CD4-positive, alpha-beta T cell (primary cell): ENCODE measurements at regions not wholly inside any gene's neighbourhood (a gene's known extent, or its start where the extent isn't known, plus 50 kb on each side); places are given as distances from the start of the nearest gene placed in this dataset.

Experiments used
- ATAC-seq: fragments of 200-7000 bp; cut with Tn5 transposase; one replicate; pipeline ENCODE4 v1.10.0; 2022; ENCODE audit warnings: mild to moderate bottlenecking; ENCODE audit not compliant: poor library complexity
- CTCF ChIA-PET: fragments of 350-600 bp; sonication (Branson Sonifier 250); formaldehyde crosslinking; loops from one replicate; lab custom pipeline; 2021; ENCODE audit warnings: antibody characterized with exemption, inconsistent platforms; lab: Charles Lee
- POLR2A ChIA-PET: fragments of 350-600 bp; sonication (Branson Sonifier 250); formaldehyde crosslinking; loops from one replicate; lab custom pipeline; 2021; ENCODE audit warnings: antibody characterized with exemption, inconsistent platforms; lab: Charles Lee
- DNase-seq, 14 experiments: peaks; one replicate each; pipeline ENCODE4 v3.0.0-alpha.2; 2013 to 2020; ENCODE audit warnings: mixed read lengths in 2 of 14
- H3K27ac ChIP-seq, 2 donors: one replicate each; pipeline versions ENCODE4 v1.5.1 to v1.7.0; 2013; ENCODE audit warnings: low read length in 2 of 2, low read depth in 1 of 2, mild to moderate bottlenecking in 1 of 2
- H3K27me3 ChIP-seq, 2 experiments: 1 replicate in 1 of 2; 2 replicates in 1 of 2; pipeline versions ENCODE4 v1.6.1 to v1.7.0; 2013; ENCODE audit warnings: low read length in 2 of 2, control low read depth in 1 of 2, mild to moderate bottlenecking in 1 of 2, moderate library complexity in 1 of 2; ENCODE audit not compliant: insufficient read depth in 2 of 2, control insufficient read depth in 1 of 2
- H3K36me3 ChIP-seq: one replicate; pipeline ENCODE4 v1.6.1; 2013; ENCODE audit warnings: low read length, control low read depth; ENCODE audit not compliant: insufficient read depth
- H3K4me1 ChIP-seq: one replicate; pipeline ENCODE4 v1.6.1; 2013; ENCODE audit warnings: low read length, control low read depth; ENCODE audit not compliant: insufficient read depth
- H3K4me3 ChIP-seq: one replicate; pipeline ENCODE4 v1.5.1; 2013; ENCODE audit warnings: mild to moderate bottlenecking, low read length, moderate library complexity
- H3K9me3 ChIP-seq, 2 experiments: 1 replicate in 1 of 2; 2 replicates in 1 of 2; pipeline versions ENCODE4 v1.6.1 to v1.7.0; 2013; ENCODE audit warnings: low read length in 2 of 2, mild to moderate bottlenecking in 2 of 2, control low read depth in 1 of 2, moderate library complexity in 1 of 2; ENCODE audit not compliant: control insufficient read depth in 1 of 2, insufficient read depth in 1 of 2
- H3K27ac Mint-ChIP-seq: one replicate; pipeline ENCODE4 v1.8.0; 2020; ENCODE audit warnings: mixed read lengths
- H3K27me3 Mint-ChIP-seq: one replicate; pipeline ENCODE4 v1.8.0; 2021; ENCODE audit warnings: mixed read lengths
- H3K36me3 Mint-ChIP-seq: one replicate; pipeline ENCODE4 v1.8.0; 2021; ENCODE audit warnings: low read depth, mixed read lengths
- H3K4me1 Mint-ChIP-seq: one replicate; pipeline ENCODE4 v1.8.0; 2021; ENCODE audit warnings: low read depth, mixed read lengths
- H3K4me3 Mint-ChIP-seq: one replicate; pipeline ENCODE4 v1.8.0; 2020; ENCODE audit warnings: mild to moderate bottlenecking, mixed read lengths
- H3K9me3 Mint-ChIP-seq: one replicate; pipeline ENCODE4 v1.8.0; 2020; ENCODE audit warnings: mixed read lengths
- CTCF ChIP-seq: fragments of 200-600 bp; IDR thresholded peaks from one replicate; pipeline ENCODE4 v1.8.0; 2022; ENCODE audit warnings: antibody characterized with exemption, mild to moderate bottlenecking
- intact Hi-C, 2 experiments: fragments of 100-400 bp; cut with DNase I in 1 of 2; cut with micrococcal nuclease in 1 of 2; formaldehyde crosslinking; loops; one replicate each; pipeline versions ENCODE4 v1.15.1 to v1.9.0; 2023 to 2025; cut with DNase I, micrococcal nuclease

DNA sequence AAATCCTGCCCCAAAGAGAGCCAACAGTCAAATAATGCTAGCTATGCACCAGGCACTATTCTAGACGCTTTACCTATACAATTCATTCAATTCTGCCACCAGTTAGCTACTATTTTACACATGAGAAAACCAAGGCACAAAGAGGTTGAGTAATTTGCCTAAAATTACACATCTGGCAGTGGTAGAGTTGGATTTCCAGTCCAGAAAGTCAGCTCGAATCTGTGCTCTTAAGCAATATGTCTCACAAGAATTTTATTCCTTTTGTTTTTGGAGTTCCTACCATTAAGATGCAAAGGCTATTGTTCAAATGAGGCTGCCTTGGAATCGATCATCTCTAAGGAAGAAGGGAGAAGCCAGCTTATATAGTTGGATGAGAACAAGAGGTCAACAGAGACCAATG lies 256.9 kb upstream of the RASA1 start:
- ATAC-seq (no peak), DNase-seq (no peak)
- no peak for TF ChIP-seq CTCF
- no peaks in the 10 kb centered on the region for H3K9me3 ChIP-seq
- CTCF ChIA-PET: no interaction called here
- no peaks in the 10 kb centered on the region for H3K4me1 ChIP-seq
- Mint-ChIP-seq H3K9me3 (no peaks in the 10 kb centered on the region), H3K27ac (no peak overlapping the region), H3K4me1 (no peaks in the 10 kb centered on the region), H3K36me3 (no peaks in the 10 kb centered on the region), H3K27me3 (no peaks in the 10 kb centered on the region), H3K4me3 (no peak overlapping the region)
- POLR2A ChIA-PET: no interaction called here
- no peak overlapping the region for H3K27ac ChIP-seq
- H3K27me3 ChIP-seq: no peaks in the 10 kb centered on the region
- H3K36me3 ChIP-seq: no peaks in the 10 kb centered on the region
- H3K4me3 ChIP-seq: no peak overlapping the region
- intact Hi-C loops: no loop called here

DNA sequence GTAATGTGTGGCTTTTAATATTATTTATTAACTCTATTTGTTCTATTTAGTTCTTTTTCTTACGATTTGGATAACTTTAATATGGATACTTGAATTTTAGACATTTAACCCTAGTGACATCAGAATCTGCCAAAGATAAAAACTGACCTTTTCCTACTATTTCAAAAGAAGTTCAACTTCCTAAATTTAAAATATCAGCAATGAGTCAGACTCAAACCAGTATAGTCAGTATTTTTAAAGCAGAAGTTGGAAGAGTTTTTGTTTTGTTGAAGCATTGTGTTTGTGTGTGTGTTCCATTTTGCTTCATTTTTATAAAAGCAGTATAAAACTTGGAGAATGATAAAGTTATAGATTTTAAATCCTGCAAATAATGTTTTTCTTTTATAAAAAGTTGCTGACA lies 251.8 kb upstream of the RASA1 start:
- CTCF ChIA-PET: no interaction called here

GRCh38 chr5:87020099-87020934 lies 247.4 kb upstream of the RASA1 start:
- intact Hi-C loops: no loop called here
- Histone ChIP-seq H3K4me3 (no peak overlapping the region), H3K27me3 (no peaks in the 10 kb centered on the region), H3K4me1 (peaks cover 12% of the 10 kb centered on the region), H3K9me3 (no peaks in the 10 kb centered on the region), H3K27ac (no peak overlapping the region), H3K36me3 (no peaks in the 10 kb centered on the region)
- ATAC-seq (peak; percentile 81), DNase-seq (peak in 10 of 14 experiments; percentile 3 to 56 (median 22))
- Mint-ChIP-seq H3K36me3 (no peaks in the 10 kb centered on the region), H3K27me3 (no peaks in the 10 kb centered on the region), H3K9me3 (no peaks in the 10 kb centered on the region), H3K4me3 (no peak overlapping the region), H3K4me1 (peaks cover 20% of the 10 kb centered on the region), H3K27ac (no peak overlapping the region)
- TF ChIP-seq CTCF: no peak
- CTCF ChIA-PET: no interaction called here
- POLR2A ChIA-PET: interaction anchor here (0.7 to 1.1 kb wide), 2 partner anchors 8 to 14 kb away, joined by 3 read pairs; no protein-coding TSS in a partner anchor

More for the DNA sequence above, 251.8 kb upstream of the RASA1 start:
- Histone ChIP-seq H3K4me1 (peaks cover 12% of the 10 kb centered on the region), H3K27ac (no peak overlapping the region), H3K4me3 (no peak overlapping the region), H3K27me3 (no peaks in the 10 kb centered on the region), H3K36me3 (no peaks in the 10 kb centered on the region), H3K9me3 (no peaks in the 10 kb centered on the region)
- Mint-ChIP-seq H3K36me3 (no peaks in the 10 kb centered on the region), H3K27me3 (no peaks in the 10 kb centered on the region), H3K4me3 (no peak overlapping the region), H3K27ac (no peak overlapping the region), H3K9me3 (no peaks in the 10 kb centered on the region), H3K4me1 (peaks cover 14% of the 10 kb centered on the region)
- DNase-seq: peak in 3 of 14 experiments; percentile 13 to 17 (median 13)
- ATAC-seq: no peak
- TF ChIP-seq CTCF: no peak
- intact Hi-C loops: no loop called here
- POLR2A ChIA-PET: no interaction called here
